ENCODE measurements at regions not wholly inside any gene's neighbourhood (a gene's known extent, or its start where the extent isn't known, plus 50 kb on each side); places are given as distances from the start of the nearest gene placed in this dataset.

- H3K4me3 ChIP-seq (ENCODE audit: low read depth, low read length): no peak overlapping the region
- TF ChIP-seq, protein P1, sequence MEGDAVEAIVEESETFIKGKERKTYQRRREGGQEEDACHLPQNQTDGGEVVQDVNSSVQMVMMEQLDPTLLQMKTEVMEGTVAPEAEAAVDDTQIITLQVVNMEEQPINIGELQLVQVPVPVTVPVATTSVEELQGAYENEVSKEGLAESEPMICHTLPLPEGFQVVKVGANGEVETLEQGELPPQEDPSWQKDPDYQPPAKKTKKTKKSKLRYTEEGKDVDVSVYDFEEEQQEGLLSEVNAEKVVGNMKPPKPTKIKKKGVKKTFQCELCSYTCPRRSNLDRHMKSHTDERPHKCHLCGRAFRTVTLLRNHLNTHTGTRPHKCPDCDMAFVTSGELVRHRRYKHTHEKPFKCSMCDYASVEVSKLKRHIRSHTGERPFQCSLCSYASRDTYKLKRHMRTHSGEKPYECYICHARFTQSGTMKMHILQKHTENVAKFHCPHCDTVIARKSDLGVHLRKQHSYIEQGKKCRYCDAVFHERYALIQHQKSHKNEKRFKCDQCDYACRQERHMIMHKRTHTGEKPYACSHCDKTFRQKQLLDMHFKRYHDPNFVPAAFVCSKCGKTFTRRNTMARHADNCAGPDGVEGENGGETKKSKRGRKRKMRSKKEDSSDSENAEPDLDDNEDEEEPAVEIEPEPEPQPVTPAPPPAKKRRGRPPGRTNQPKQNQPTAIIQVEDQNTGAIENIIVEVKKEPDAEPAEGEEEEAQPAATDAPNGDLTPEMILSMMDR (IDR thresholded peaks at IDR 0.05; ENCODE audit: insufficient read depth, low read length, severe bottlenecking): no peak
- DNase-seq (ENCODE audit: low read depth): no peak
- H3K27me3 ChIP-seq (ENCODE audit: control insufficient read depth, insufficient read depth, low read length): no peaks in the 10 kb centered on the region
- no peaks in the 10 kb centered on the region for H3K36me3 ChIP-seq (ENCODE audit: control insufficient read depth, insufficient read depth, low read length)
- FAIRE-seq: no peak
Measured at GRCh38 chr5:30121043-30121442, 1072.4 kb upstream of the CDH6 start.

DNA sequence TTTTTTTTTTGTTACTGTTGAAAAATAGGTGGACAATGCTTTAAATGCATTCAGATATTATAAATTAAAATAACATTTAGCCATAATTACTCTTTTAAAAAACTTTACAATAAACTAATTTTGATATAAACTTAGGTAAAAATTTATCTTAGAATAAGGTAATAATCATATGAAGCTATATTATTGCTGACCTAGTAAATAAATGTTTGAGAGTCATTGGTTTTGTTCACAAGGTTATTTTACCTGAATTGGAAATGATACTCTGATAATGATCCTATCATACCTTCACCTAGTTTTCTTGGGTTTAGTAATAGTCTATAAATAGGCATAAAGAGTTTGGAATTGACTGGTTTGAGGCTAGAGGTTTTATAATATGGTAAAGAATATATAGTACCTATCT, 1076.4 kb upstream of the CDH6 start:
- FAIRE-seq: no peak

DNA sequence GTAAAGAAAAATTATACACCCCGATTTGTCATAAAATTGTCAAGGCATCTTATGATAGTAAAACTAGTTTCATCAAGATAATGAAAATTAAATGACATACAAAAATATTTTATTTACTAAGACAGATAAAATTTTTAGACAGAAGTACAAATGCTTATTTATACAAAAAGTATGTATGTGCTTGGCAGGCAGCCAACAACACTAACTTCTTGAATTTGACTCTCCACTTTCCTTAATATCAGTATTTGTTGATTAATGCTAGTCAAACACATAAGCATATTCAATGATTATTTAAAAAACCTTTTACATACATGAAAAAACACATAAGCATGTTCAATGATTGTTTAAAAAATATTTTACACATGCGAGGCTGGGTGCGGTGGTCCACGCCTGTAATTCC, 1079.9 kb upstream of the CDH6 start:
- no peaks in the 10 kb centered on the region for H3K27me3 ChIP-seq (ENCODE audit: control insufficient read depth, insufficient read depth, low read length)
- FAIRE-seq: no peak
- H3K36me3 ChIP-seq (ENCODE audit: control insufficient read depth, insufficient read depth, low read length): no peaks in the 10 kb centered on the region
- no peak for DNase-seq (ENCODE audit: low read depth)
- no peak overlapping the region for H3K4me3 ChIP-seq (ENCODE audit: low read depth, low read length)
- TF ChIP-seq, protein P1 (IDR thresholded peaks at IDR 0.05; ENCODE audit: insufficient read depth, low read length, severe bottlenecking): no peak

More for the DNA sequence above, 1076.4 kb upstream of the CDH6 start:
- H3K27me3 ChIP-seq (ENCODE audit: control insufficient read depth, insufficient read depth, low read length): no peaks in the 10 kb centered on the region
- DNase-seq (ENCODE audit: low read depth): no peak
- TF ChIP-seq, protein P1 (IDR thresholded peaks at IDR 0.05; ENCODE audit: insufficient read depth, low read length, severe bottlenecking): no peak
- H3K36me3 ChIP-seq (ENCODE audit: control insufficient read depth, insufficient read depth, low read length): no peaks in the 10 kb centered on the region
- no peak overlapping the region for H3K4me3 ChIP-seq (ENCODE audit: low read depth, low read length)

DNA sequence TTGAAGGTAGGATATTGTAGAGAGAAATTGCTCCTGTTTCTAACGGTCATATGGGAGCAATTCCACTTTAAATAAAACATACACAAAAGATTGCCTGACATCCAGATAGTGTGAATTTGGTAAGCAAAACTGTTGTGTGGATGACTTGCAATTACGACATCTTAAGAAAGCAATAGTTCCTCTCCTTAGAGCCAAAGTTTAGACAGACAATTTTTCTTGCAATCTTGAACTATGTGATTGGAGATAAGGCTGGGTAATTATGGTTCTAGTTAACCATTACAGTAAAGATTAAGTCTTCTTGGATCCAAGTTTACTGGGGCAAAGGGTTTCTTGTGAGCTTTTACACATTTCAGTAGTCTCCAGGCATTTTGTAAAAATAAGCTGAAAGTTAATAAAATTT, 1080.6 kb upstream of the CDH6 start:
- H3K27me3 ChIP-seq (ENCODE audit: control insufficient read depth, insufficient read depth, low read length): no peaks in the 10 kb centered on the region
- no peaks in the 10 kb centered on the region for H3K36me3 ChIP-seq (ENCODE audit: control insufficient read depth, insufficient read depth, low read length)
- TF ChIP-seq, protein P1 (IDR thresholded peaks at IDR 0.05; ENCODE audit: insufficient read depth, low read length, severe bottlenecking): no peak
- DNase-seq (ENCODE audit: low read depth): no peak
- FAIRE-seq: no peak
- H3K4me3 ChIP-seq (ENCODE audit: low read depth, low read length): no peak overlapping the region

- TF ChIP-seq, protein P1 (IDR thresholded peaks at IDR 0.05; ENCODE audit: insufficient read depth, low read length, severe bottlenecking): no peak
- Histone ChIP-seq H3K27me3 (ENCODE audit: control insufficient read depth, insufficient read depth, low read length) (no peaks in the 10 kb centered on the region), H3K4me3 (ENCODE audit: low read depth, low read length) (no peak overlapping the region), H3K36me3 (ENCODE audit: control insufficient read depth, insufficient read depth, low read length) (no peaks in the 10 kb centered on the region)
- FAIRE-seq (no peak), DNase-seq (ENCODE audit: low read depth) (no peak)
Measured at GRCh38 chr5:30108051-30108450, 1085.4 kb upstream of the CDH6 start.

DNA sequence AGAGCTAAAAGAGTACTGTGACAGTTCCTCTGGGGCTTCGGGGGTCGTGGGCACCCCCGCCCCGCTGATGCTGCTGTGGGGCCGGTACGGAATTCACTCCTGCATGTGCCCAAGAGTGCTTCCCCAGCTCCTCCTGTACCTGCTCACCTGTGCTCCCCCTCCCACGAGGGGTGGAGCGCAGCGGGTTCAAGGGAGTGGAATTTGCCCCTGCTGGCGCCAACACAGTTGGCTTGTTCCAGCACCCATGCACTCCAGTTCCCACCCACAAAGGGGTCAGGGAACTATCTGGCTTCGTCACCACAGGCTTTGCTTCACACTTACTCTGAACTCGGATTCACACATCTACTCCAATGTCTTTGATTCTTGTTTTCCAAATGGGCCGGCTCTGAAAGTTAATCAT, 1086.9 kb upstream of the CDH6 start:
- no peak for FAIRE-seq
- no peaks in the 10 kb centered on the region for H3K27me3 ChIP-seq (ENCODE audit: control insufficient read depth, insufficient read depth, low read length)
- no peak for DNase-seq (ENCODE audit: low read depth)
- H3K36me3 ChIP-seq (ENCODE audit: control insufficient read depth, insufficient read depth, low read length): no peaks in the 10 kb centered on the region
- TF ChIP-seq, protein P1 (IDR thresholded peaks at IDR 0.05; ENCODE audit: insufficient read depth, low read length, severe bottlenecking): no peak
- H3K4me3 ChIP-seq (ENCODE audit: low read depth, low read length): no peak overlapping the region
